Upper lobe of left lung (tissue), 4 donors: ENCODE measurements at regions not wholly inside any gene's neighbourhood (a gene's known extent, or its start where the extent isn't known, plus 50 kb on each side); places are given as distances from the start of the nearest gene placed in this dataset.

Experiments used
- EP300 ChIP-seq, 4 donors: sonication (generic); formaldehyde crosslinking; IDR thresholded peaks; one replicate each; pipeline ENCODE4 v1.5.1; 2017; ENCODE audit warnings: antibody characterized with exemption in 4 of 4, control low read depth in 2 of 4
- POLR2A ChIP-seq, 4 donors: fragments of 450-650 bp; IDR thresholded peaks; one replicate each; pipeline ENCODE4 v1.5.1; 2016 to 2017; ENCODE audit warnings: antibody characterized with exemption in 4 of 4, mild to moderate bottlenecking in 2 of 4
- POLR2AphosphoS5 ChIP-seq, 2 donors: sonication (generic); formaldehyde crosslinking; IDR thresholded peaks; one replicate each; pipeline ENCODE4 v1.5.1; 2017; ENCODE audit warnings: antibody characterized with exemption in 2 of 2
- TF ChIP-seq, protein P1 (sequence below), 6 experiments: fragments of 450-650 bp in 4 of 6; fragments of 200-600 bp in 2 of 6; sonication (generic) in 2 of 6; IDR thresholded peaks; one replicate each; pipeline ENCODE4 v1.5.1; 2016 to 2019; ENCODE audit warnings: antibody characterized with exemption in 6 of 6

DNA sequence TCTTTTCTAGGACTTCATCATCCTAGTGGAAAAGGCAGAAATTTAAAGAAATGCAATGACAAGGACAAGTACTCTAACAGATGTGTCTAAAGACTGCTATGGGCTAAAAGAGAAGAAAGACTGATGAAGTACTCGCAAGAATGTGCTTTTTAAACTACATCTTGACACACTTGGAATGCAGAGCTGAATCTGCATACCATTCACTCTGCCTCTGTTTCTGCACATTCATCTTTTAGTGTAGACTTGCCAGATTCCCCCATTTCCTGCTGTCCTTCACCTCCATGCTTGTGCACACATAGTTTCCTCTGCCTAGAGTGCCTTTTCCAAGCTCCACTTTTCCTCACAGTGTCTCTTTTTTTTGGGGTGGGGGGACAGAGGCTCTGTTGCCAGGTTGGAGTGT lies 239.0 kb upstream of the CCDC179 start:
- TF ChIP-seq POLR2AphosphoS5 (IDR thresholded peaks at IDR 0.05) (no peak), EP300 (IDR thresholded peaks at IDR 0.05) (no peak), POLR2A (IDR thresholded peaks at IDR 0.05) (no peak)
- TF ChIP-seq, protein P1, sequence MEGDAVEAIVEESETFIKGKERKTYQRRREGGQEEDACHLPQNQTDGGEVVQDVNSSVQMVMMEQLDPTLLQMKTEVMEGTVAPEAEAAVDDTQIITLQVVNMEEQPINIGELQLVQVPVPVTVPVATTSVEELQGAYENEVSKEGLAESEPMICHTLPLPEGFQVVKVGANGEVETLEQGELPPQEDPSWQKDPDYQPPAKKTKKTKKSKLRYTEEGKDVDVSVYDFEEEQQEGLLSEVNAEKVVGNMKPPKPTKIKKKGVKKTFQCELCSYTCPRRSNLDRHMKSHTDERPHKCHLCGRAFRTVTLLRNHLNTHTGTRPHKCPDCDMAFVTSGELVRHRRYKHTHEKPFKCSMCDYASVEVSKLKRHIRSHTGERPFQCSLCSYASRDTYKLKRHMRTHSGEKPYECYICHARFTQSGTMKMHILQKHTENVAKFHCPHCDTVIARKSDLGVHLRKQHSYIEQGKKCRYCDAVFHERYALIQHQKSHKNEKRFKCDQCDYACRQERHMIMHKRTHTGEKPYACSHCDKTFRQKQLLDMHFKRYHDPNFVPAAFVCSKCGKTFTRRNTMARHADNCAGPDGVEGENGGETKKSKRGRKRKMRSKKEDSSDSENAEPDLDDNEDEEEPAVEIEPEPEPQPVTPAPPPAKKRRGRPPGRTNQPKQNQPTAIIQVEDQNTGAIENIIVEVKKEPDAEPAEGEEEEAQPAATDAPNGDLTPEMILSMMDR (IDR thresholded peaks at IDR 0.05), result no peak
